ENCODE measurements at regions not wholly inside any gene's neighbourhood (a gene's known extent, or its start where the extent isn't known, plus 50 kb on each side); places are given as distances from the start of the nearest gene placed in this dataset.

GRCh38 chr12:84585776-84586395 lies 326.7 kb downstream of the SLC6A15 start:
- H3K9me3 ChIP-seq (ENCODE audit: insufficient read depth in 2 of 2, low read depth in 1 of 2, low read length in 1 of 2): no peaks in the 10 kb centered on the region
- H4K91ac ChIP-seq (replicated peaks; ENCODE audit: insufficient read length, low read length): no peak overlapping the region
- H3K56ac ChIP-seq (replicated peaks; ENCODE audit: insufficient read length, low read depth, low read length): no peak overlapping the region
- ChIA-PET CTCF (ENCODE audit: partially characterized antibody) (no interaction called here), POLR2A (ENCODE audit: partially characterized antibody) (no interaction called here)
- H3K4ac ChIP-seq (replicated peaks; ENCODE audit: insufficient read length, low read depth, low read length): no peak overlapping the region
- H2BK120ac ChIP-seq (replicated peaks; ENCODE audit: low read depth, low read length): no peak overlapping the region
- no peak overlapping the region for H2BK12ac ChIP-seq (ENCODE audit: low read depth, low read length)
- no peak for DNase-seq (ENCODE audit: low read depth in 1 of 2, low spot score in 2 of 2)
- no peak overlapping the region for H2BK5ac ChIP-seq (ENCODE audit: low read depth, low read length)
- H3K4me1 ChIP-seq (replicated peaks in 1 of 4; ENCODE audit: control insufficient read depth in 3 of 4, insufficient read depth in 4 of 4, low read length in 3 of 4): no peaks in the 10 kb centered on the region
- no peak overlapping the region for H4K8ac ChIP-seq (ENCODE audit: extremely low read depth, insufficient read depth, low read length)
- H3K9ac ChIP-seq (replicated peaks in 1 of 4; ENCODE audit: extremely low read depth in 1 of 4, low read depth in 3 of 4, low read length in 3 of 4): no peak overlapping the region
- no peak overlapping the region for H3K4me3 ChIP-seq (ENCODE audit: extremely low read depth in 1 of 4, insufficient read depth in 2 of 4, low read depth in 3 of 4, low read length in 4 of 4)
- no peak overlapping the region for H2AK5ac ChIP-seq (ENCODE audit: low read depth, low read length)
- H3K4me2 ChIP-seq (ENCODE audit: insufficient read depth in 1 of 2, low read depth in 2 of 2, low read length in 2 of 2): no peak overlapping the region
- no peak overlapping the region for H2AFZ ChIP-seq (ENCODE audit: low read length)
- H3K27me3 ChIP-seq (replicated peaks in 1 of 4; ENCODE audit: control insufficient read depth in 3 of 4, extremely low read depth in 1 of 4, insufficient read depth in 3 of 4, low read length in 3 of 4): no peaks in the 10 kb centered on the region
- FAIRE-seq: no peak
- 79% methylated on average over 5 of the region's 5 CpGs; no CpG with 5 or more reads in 1 of the 2 experiments for WGBS, 2 experiments (ENCODE audit: extremely low coverage in 1 of 2, insufficient coverage in 1 of 2, insufficient read length in 1 of 2, insufficient replicate concordance in 2 of 2, low coverage in 1 of 2, low lambda C conversion rate in 2 of 2, missing lambda C conversion rate in 1 of 2)
- H3K18ac ChIP-seq (ENCODE audit: extremely low read depth, low read length): no peak overlapping the region
- H3K23me2 ChIP-seq (ENCODE audit: low read depth, low read length): no peaks in the 10 kb centered on the region
- H3K14ac ChIP-seq (ENCODE audit: insufficient read length): no peak overlapping the region
- H3K23ac ChIP-seq (ENCODE audit: insufficient read length): no peak overlapping the region
- H4K20me1 ChIP-seq (replicated peaks in 1 of 2; ENCODE audit: control insufficient read depth in 1 of 2, insufficient read depth in 2 of 2, low read length in 2 of 2): no peaks in the 10 kb centered on the region
- no peak overlapping the region for H2BK15ac ChIP-seq (ENCODE audit: low read length)
- no peak overlapping the region for H4K5ac ChIP-seq (ENCODE audit: insufficient read length, low read depth, low read length)
- no peaks in the 10 kb centered on the region for H3K36me3 ChIP-seq (ENCODE audit: control insufficient read depth in 2 of 4, insufficient read depth in 4 of 4, low read length in 3 of 4)
- no peaks in the 10 kb centered on the region for H3K79me2 ChIP-seq (ENCODE audit: control insufficient read depth in 1 of 2, insufficient read depth in 2 of 2, low read length in 2 of 2)
- no peak overlapping the region for H3K27ac ChIP-seq (ENCODE audit: low read depth, low read length)
- no peaks in the 10 kb centered on the region for H3K79me1 ChIP-seq (ENCODE audit: low read depth, low read length)
- no peak overlapping the region for H2BK20ac ChIP-seq (ENCODE audit: low read length)
- TF ChIP-seq SAP30 (IDR thresholded peaks at IDR 0.05; ENCODE audit: insufficient read depth, insufficient replicate concordance, low read length) (no peak), SIX5 (IDR thresholded peaks at IDR 0.05; ENCODE audit: low read depth, low read length) (no peak), EP300 (IDR thresholded peaks at IDR 0.05; ENCODE audit: borderline replicate concordance in 1 of 2, low read depth in 2 of 2, low read length in 2 of 2) (no peak), KDM4A (IDR thresholded peaks at IDR 0.05; ENCODE audit: low read depth, low read length, severe bottlenecking) (no peak), TEAD4 (IDR thresholded peaks at IDR 0.05; ENCODE audit: low read depth, low read length) (no peak), MAFK (IDR thresholded peaks at IDR 0.05; ENCODE audit: low read depth, low read length) (no peak), TAF1 (IDR thresholded peaks at IDR 0.05; ENCODE audit: low read depth, low read length) (no peak), SRF (IDR thresholded peaks at IDR 0.05; ENCODE audit: low read depth, low read length) (no peak), RXRA (IDR thresholded peaks at IDR 0.05; ENCODE audit: insufficient read depth, low read depth, low read length) (no peak), POLR2AphosphoS5 (IDR thresholded peaks at IDR 0.05; ENCODE audit: low read depth, low read length) (no peak)
- TF ChIP-seq, protein P1, sequence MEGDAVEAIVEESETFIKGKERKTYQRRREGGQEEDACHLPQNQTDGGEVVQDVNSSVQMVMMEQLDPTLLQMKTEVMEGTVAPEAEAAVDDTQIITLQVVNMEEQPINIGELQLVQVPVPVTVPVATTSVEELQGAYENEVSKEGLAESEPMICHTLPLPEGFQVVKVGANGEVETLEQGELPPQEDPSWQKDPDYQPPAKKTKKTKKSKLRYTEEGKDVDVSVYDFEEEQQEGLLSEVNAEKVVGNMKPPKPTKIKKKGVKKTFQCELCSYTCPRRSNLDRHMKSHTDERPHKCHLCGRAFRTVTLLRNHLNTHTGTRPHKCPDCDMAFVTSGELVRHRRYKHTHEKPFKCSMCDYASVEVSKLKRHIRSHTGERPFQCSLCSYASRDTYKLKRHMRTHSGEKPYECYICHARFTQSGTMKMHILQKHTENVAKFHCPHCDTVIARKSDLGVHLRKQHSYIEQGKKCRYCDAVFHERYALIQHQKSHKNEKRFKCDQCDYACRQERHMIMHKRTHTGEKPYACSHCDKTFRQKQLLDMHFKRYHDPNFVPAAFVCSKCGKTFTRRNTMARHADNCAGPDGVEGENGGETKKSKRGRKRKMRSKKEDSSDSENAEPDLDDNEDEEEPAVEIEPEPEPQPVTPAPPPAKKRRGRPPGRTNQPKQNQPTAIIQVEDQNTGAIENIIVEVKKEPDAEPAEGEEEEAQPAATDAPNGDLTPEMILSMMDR (IDR thresholded peaks at IDR 0.05; ENCODE audit: control extremely low read depth in 1 of 3, insufficient read depth in 1 of 3, low read depth in 1 of 3, low read length in 3 of 3): no peak
- TF ChIP-seq, protein P2, sequence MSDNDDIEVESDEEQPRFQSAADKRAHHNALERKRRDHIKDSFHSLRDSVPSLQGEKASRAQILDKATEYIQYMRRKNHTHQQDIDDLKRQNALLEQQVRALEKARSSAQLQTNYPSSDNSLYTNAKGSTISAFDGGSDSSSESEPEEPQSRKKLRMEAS (IDR thresholded peaks at IDR 0.05): no peak

Data from H1 (cell line).